ENCODE measurements at regions not wholly inside any gene's neighbourhood (a gene's known extent, or its start where the extent isn't known, plus 50 kb on each side); places are given as distances from the start of the nearest gene placed in this dataset.

DNA sequence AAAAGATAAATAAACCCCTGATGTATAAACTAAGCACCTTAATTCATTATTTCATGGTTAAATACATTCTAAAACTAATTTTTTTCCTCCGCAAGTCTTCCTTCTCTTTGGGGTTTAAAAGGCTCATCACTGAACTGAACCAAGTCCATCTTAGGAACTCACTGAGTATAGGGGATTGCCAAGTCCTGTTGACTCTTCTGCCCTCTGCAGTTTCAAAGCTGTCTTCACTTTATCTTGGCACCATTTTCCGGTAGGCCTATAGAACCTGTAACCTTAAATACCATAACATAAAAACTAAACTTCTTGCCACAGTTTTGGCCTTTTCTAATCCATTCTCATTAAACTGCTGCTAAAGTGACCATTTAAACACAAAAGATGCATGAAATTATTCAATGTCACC, 66.5 kb upstream of the USPL1 start:
- TF ChIP-seq, protein P1, sequence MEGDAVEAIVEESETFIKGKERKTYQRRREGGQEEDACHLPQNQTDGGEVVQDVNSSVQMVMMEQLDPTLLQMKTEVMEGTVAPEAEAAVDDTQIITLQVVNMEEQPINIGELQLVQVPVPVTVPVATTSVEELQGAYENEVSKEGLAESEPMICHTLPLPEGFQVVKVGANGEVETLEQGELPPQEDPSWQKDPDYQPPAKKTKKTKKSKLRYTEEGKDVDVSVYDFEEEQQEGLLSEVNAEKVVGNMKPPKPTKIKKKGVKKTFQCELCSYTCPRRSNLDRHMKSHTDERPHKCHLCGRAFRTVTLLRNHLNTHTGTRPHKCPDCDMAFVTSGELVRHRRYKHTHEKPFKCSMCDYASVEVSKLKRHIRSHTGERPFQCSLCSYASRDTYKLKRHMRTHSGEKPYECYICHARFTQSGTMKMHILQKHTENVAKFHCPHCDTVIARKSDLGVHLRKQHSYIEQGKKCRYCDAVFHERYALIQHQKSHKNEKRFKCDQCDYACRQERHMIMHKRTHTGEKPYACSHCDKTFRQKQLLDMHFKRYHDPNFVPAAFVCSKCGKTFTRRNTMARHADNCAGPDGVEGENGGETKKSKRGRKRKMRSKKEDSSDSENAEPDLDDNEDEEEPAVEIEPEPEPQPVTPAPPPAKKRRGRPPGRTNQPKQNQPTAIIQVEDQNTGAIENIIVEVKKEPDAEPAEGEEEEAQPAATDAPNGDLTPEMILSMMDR (IDR thresholded peaks at IDR 0.05; ENCODE audit: low read length): peak; percentile 41
- no peak for TF ChIP-seq EZH2phosphoT487 (IDR thresholded peaks at IDR 0.05; ENCODE audit: low read length)
